ENCODE measurements at regions not wholly inside any gene's neighbourhood (a gene's known extent, or its start where the extent isn't known, plus 50 kb on each side); places are given as distances from the start of the nearest gene placed in this dataset.

GRCh38 chr5:125813221-125813974 lies 609.8 kb upstream of the GRAMD2B start:
- CTCF ChIA-PET (ENCODE audit: unreplicated experiment) = no interaction called here

GRCh38 chr5:125814119-125814518 lies 609.1 kb upstream of the GRAMD2B start:
- CTCF ChIA-PET (ENCODE audit: unreplicated experiment) = no interaction called here
- no peaks in the 10 kb centered on the region for H3K79me2 ChIP-seq (ENCODE audit: insufficient read depth, low read depth, low read length)
- intact Hi-C loops (cut with micrococcal nuclease; ENCODE audit: unreplicated experiment) = no loop called here
- no peaks in the 10 kb centered on the region for H3K9me3 ChIP-seq (ENCODE audit: low read length)
- H3K9me2 ChIP-seq (ENCODE audit: insufficient read depth, low read length) = no peaks in the 10 kb centered on the region
- no peak overlapping the region for H3K27ac ChIP-seq (ENCODE audit: low read depth, low read length, poor library complexity, severe bottlenecking)
- no TSS peak for BruUV-seq (replicated peaks)
- no peak for DNase-seq (ENCODE audit: low spot score)
- POLR2A ChIA-PET = no interaction called here
- no peak for TF ChIP-seq CTCF (conservative IDR thresholded peaks at IDR 0.05; ENCODE audit: low read length)
- no peak for TF ChIP-seq EZH2phosphoT487 (IDR thresholded peaks at IDR 0.05; ENCODE audit: borderline replicate concordance, low read depth, low read length)
- H2AFZ ChIP-seq (ENCODE audit: low read length) = no peak overlapping the region
- H3K4me2 ChIP-seq (ENCODE audit: low read length) = no peak overlapping the region
- no peaks in the 10 kb centered on the region for H3K4me1 ChIP-seq (ENCODE audit: insufficient read depth, low read length, poor library complexity, severe bottlenecking)
- no peaks in the 10 kb centered on the region for H4K20me1 ChIP-seq (ENCODE audit: insufficient read depth, low read length)
- no peak overlapping the region for H3K4me3 ChIP-seq (ENCODE audit: low read depth, low read length, poor library complexity, severe bottlenecking)
- no peaks in the 10 kb centered on the region for H3K36me3 ChIP-seq (ENCODE audit: insufficient read depth, low read length)

More at GRCh38 chr5:125813221-125813974, 609.8 kb upstream of the GRAMD2B start:
- no peaks in the 10 kb centered on the region for H3K79me2 ChIP-seq (ENCODE audit: insufficient read depth, low read depth, low read length)
- H3K36me3 ChIP-seq (ENCODE audit: insufficient read depth, low read length) = no peaks in the 10 kb centered on the region
- H3K4me2 ChIP-seq (ENCODE audit: low read length) = no peak overlapping the region
- H3K4me1 ChIP-seq (ENCODE audit: insufficient read depth, low read length, poor library complexity, severe bottlenecking) = no peaks in the 10 kb centered on the region
- intact Hi-C loops (cut with micrococcal nuclease; ENCODE audit: unreplicated experiment) = no loop called here
- DNase-seq (ENCODE audit: low spot score) = no peak
- H4K20me1 ChIP-seq (ENCODE audit: insufficient read depth, low read length) = no peaks in the 10 kb centered on the region
- H3K9me3 ChIP-seq (ENCODE audit: low read length) = no peaks in the 10 kb centered on the region
- BruUV-seq (replicated peaks) = no TSS peak
- no peak overlapping the region for H2AFZ ChIP-seq (ENCODE audit: low read length)
- H3K4me3 ChIP-seq (ENCODE audit: low read depth, low read length, poor library complexity, severe bottlenecking) = no peak overlapping the region
- H3K27ac ChIP-seq (ENCODE audit: low read depth, low read length, poor library complexity, severe bottlenecking) = no peak overlapping the region
- POLR2A ChIA-PET = interaction anchor here (0.6 kb wide), 1 partner anchor 1248 kb away, joined by 3 read pairs; no protein-coding TSS in a partner anchor
- no peaks in the 10 kb centered on the region for H3K9me2 ChIP-seq (ENCODE audit: insufficient read depth, low read length)
- TF ChIP-seq CTCF (conservative IDR thresholded peaks at IDR 0.05; ENCODE audit: low read length) (no peak), EZH2phosphoT487 (IDR thresholded peaks at IDR 0.05; ENCODE audit: borderline replicate concordance, low read depth, low read length) (no peak)

GRCh38 chr5:125823572-125823971 lies 599.6 kb upstream of the GRAMD2B start:
- no peak overlapping the region for H3K27ac ChIP-seq (ENCODE audit: low read depth, low read length, poor library complexity, severe bottlenecking)
- H2AFZ ChIP-seq (ENCODE audit: low read length) = no peak overlapping the region
- H4K20me1 ChIP-seq (ENCODE audit: insufficient read depth, low read length) = no peaks in the 10 kb centered on the region
- intact Hi-C loops (cut with micrococcal nuclease; ENCODE audit: unreplicated experiment) = no loop called here
- H3K9me3 ChIP-seq (ENCODE audit: low read length) = no peaks in the 10 kb centered on the region
- POLR2A ChIA-PET = interaction anchor here (0.5 kb wide), 1 partner anchor 879 kb away, joined by 4 read pairs; no protein-coding TSS in a partner anchor
- no peak for DNase-seq (ENCODE audit: low spot score)
- no peaks in the 10 kb centered on the region for H3K36me3 ChIP-seq (ENCODE audit: insufficient read depth, low read length)
- no peaks in the 10 kb centered on the region for H3K4me1 ChIP-seq (ENCODE audit: insufficient read depth, low read length, poor library complexity, severe bottlenecking)
- BruUV-seq (replicated peaks) = no TSS peak
- H3K4me3 ChIP-seq (ENCODE audit: low read depth, low read length, poor library complexity, severe bottlenecking) = no peak overlapping the region
- no peaks in the 10 kb centered on the region for H3K79me2 ChIP-seq (ENCODE audit: insufficient read depth, low read depth, low read length)
- TF ChIP-seq CTCF (conservative IDR thresholded peaks at IDR 0.05; ENCODE audit: low read length) = no peak
- no peak for TF ChIP-seq EZH2phosphoT487 (IDR thresholded peaks at IDR 0.05; ENCODE audit: borderline replicate concordance, low read depth, low read length)
- no peak overlapping the region for H3K4me2 ChIP-seq (ENCODE audit: low read length)
- H3K9me2 ChIP-seq (ENCODE audit: insufficient read depth, low read length) = no peaks in the 10 kb centered on the region
- CTCF ChIA-PET (ENCODE audit: unreplicated experiment) = no interaction called here
